H1 (cell line): ENCODE measurements at regions not wholly inside any gene's neighbourhood (a gene's known extent, or its start where the extent isn't known, plus 50 kb on each side); places are given as distances from the start of the nearest gene placed in this dataset.

Experiments
- CBX5 ChIP-seq: fragments of 300-800, 300-1000 bp; sonication (generic); IDR thresholded peaks from 2 replicates; pipeline ENCODE4 v1.7.1; 2016; ENCODE audit warnings: antibody characterized with exemption, low read length, low read depth
- SRF ChIP-seq: IDR thresholded peaks from 2 replicates; pipeline ENCODE4 v1.6.1; 2011; ENCODE audit warnings: mild to moderate bottlenecking, low read depth, low read length, moderate library complexity
- TAF1 ChIP-seq: IDR thresholded peaks from 2 replicates; pipeline ENCODE4 v1.6.1; 2011; ENCODE audit warnings: mild to moderate bottlenecking, low read depth, low read length

DNA sequence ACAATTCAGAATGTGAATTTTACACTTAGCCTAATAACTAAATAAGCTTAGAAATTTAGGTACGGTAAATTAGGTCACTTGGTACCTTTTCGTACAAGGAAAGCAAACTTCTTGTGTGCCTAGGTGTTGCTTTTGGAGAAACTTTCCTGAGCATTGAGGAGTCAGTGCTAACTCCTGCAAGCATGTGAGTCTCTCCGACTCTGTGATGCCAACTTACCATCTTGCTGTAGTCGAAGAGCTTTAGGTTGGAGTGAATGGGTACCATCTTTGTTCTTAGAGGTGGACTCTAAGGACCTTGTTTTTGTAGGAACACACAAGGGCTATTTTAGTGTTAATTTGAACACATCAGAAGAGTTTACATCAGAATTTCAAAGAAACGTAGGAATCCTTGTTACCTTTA lies 688.9 kb downstream of the USP25 start (continued):
- TF ChIP-seq TAF1: no peak
- no peak for TF ChIP-seq SRF
- no peak for TF ChIP-seq CBX5
